Hepatocyte (in vitro differentiated cells): ENCODE measurements at regions not wholly inside any gene's neighbourhood (a gene's known extent, or its start where the extent isn't known, plus 50 kb on each side); places are given as distances from the start of the nearest gene placed in this dataset.

Source experiments
- DNase-seq: peaks from one replicate; pipeline ENCODE4 v3.0.0-alpha.2; 2016; ENCODE audit warnings: low spot score
- H2AFZ ChIP-seq: fragments of 200-600 bp; sonication (generic); 2 replicates; pipeline ENCODE4 v1.6.0; 2016; ENCODE audit warnings: antibody characterized with exemption, mild to moderate bottlenecking
- H3K27ac ChIP-seq: fragments of 200-600 bp; sonication (generic); 2 replicates; pipeline ENCODE4 v1.5.1; 2016; ENCODE audit warnings: mild to moderate bottlenecking
- H3K27me3 ChIP-seq: fragments of 200-600 bp; sonication (generic); 2 replicates; pipeline ENCODE4 v1.6.1; 2016
- H3K36me3 ChIP-seq: fragments of 200-600 bp; sonication (generic); replicated peaks from 2 replicates; pipeline ENCODE4 v1.5.1; 2016; ENCODE audit warnings: low read depth; ENCODE audit not compliant: insufficient read depth
- H3K4me1 ChIP-seq: fragments of 200-600 bp; sonication (generic); 2 replicates; pipeline ENCODE4 v1.5.1; 2016; ENCODE audit warnings: mild to moderate bottlenecking, moderate library complexity; ENCODE audit not compliant: insufficient read depth
- H3K4me2 ChIP-seq: fragments of 200-600 bp; sonication (generic); 2 replicates; pipeline ENCODE4 v1.6.0; 2016
- H3K4me3 ChIP-seq: fragments of 200-600 bp; sonication (generic); 2 replicates; pipeline ENCODE4 v1.5.1; 2016; ENCODE audit warnings: mild to moderate bottlenecking
- H3K79me2 ChIP-seq: fragments of 200-600 bp; sonication (generic); 2 replicates; pipeline ENCODE4 v1.6.0; 2017; ENCODE audit warnings: mild to moderate bottlenecking
- H3K9me2 ChIP-seq: fragments of 200-600 bp; sonication (generic); replicated peaks from 2 replicates; pipeline ENCODE4 v1.6.0; 2017; ENCODE audit warnings: mild to moderate bottlenecking; ENCODE audit not compliant: insufficient read depth
- H3K9me3 ChIP-seq: fragments of 200-600 bp; sonication (generic); 2 replicates; pipeline ENCODE4 v1.5.1; 2016; ENCODE audit warnings: low read depth, mild to moderate bottlenecking
- H4K20me1 ChIP-seq: fragments of 200-600 bp; sonication (generic); 2 replicates; pipeline ENCODE4 v1.6.0; 2016; ENCODE audit warnings: mild to moderate bottlenecking; ENCODE audit not compliant: insufficient read depth, poor library complexity, severe bottlenecking
- CTCF ChIP-seq: fragments of 200-600 bp; sonication (generic); IDR thresholded peaks from 2 replicates; pipeline ENCODE4 v1.5.1; 2016; ENCODE audit warnings: antibody characterized with exemption, mild to moderate bottlenecking; ENCODE audit not compliant: poor library complexity
- EZH2 ChIP-seq: fragments of 200-600 bp; sonication (generic); IDR thresholded peaks from 2 replicates; pipeline ENCODE4 v1.6.1; 2016; ENCODE audit warnings: antibody characterized with exemption, mild to moderate bottlenecking, borderline replicate concordance
- EZH2phosphoT487 ChIP-seq: fragments of 200-600 bp; sonication (generic); IDR thresholded peaks from one replicate; pipeline ENCODE4 v1.6.1; 2018; ENCODE audit warnings: antibody characterized with exemption, mild to moderate bottlenecking, low read depth, moderate library complexity; ENCODE audit not compliant: unreplicated experiment, severe bottlenecking
- WGBS: methylation state at CpG from one replicate; pipeline ENCODE4 v1.1.6; 2016; ENCODE audit warnings: low lambda C conversion rate; ENCODE audit errors: missing lambda C conversion rate; 5-methylcytosine and 5-hydroxymethylcytosine counted together

- TF ChIP-seq CTCF (no peak), EZH2 (no peak), EZH2phosphoT487 (no peak)
- Histone ChIP-seq H3K4me3 (no peak overlapping the region), H3K4me2 (no peak overlapping the region), H3K9me3 (no peaks in the 10 kb centered on the region), H2AFZ (no peak overlapping the region), H3K36me3 (no peaks in the 10 kb centered on the region), H3K79me2 (no peaks in the 10 kb centered on the region), H3K9me2 (no peaks in the 10 kb centered on the region), H3K27ac (no peak overlapping the region), H4K20me1 (no peaks in the 10 kb centered on the region), H3K27me3 (no peaks in the 10 kb centered on the region), H3K4me1 (no peaks in the 10 kb centered on the region)
- no peak for DNase-seq
- 53% methylated on average over 3 of the region's 3 CpGs for WGBS
These were observed 157.6 kb downstream of the SUDS3 start for GRCh38 chr12:118534003-118534402.

- no peaks in the 10 kb centered on the region for H3K9me3 ChIP-seq
- no peaks in the 10 kb centered on the region for H3K9me2 ChIP-seq
- no peaks in the 10 kb centered on the region for H3K36me3 ChIP-seq
- no peak overlapping the region for H2AFZ ChIP-seq
- H3K27me3 ChIP-seq = no peaks in the 10 kb centered on the region
- no peak overlapping the region for H3K4me3 ChIP-seq
- no peak overlapping the region for H3K27ac ChIP-seq
- H3K4me1 ChIP-seq = no peaks in the 10 kb centered on the region
- no peak for TF ChIP-seq CTCF
- TF ChIP-seq EZH2 = no peak
- no peak for TF ChIP-seq EZH2phosphoT487
- H4K20me1 ChIP-seq = no peaks in the 10 kb centered on the region
- H3K79me2 ChIP-seq = no peaks in the 10 kb centered on the region
- DNase-seq = no peak
- no peak overlapping the region for H3K4me2 ChIP-seq
- 64% methylated on average over 8 of the region's 8 CpGs for WGBS
These were observed 160.1 kb downstream of the SUDS3 start for GRCh38 chr12:118536306-118536906.

- Histone ChIP-seq H3K4me2 (no peak overlapping the region), H3K4me1 (no peaks in the 10 kb centered on the region), H4K20me1 (no peaks in the 10 kb centered on the region), H3K36me3 (no peaks in the 10 kb centered on the region), H3K79me2 (no peaks in the 10 kb centered on the region), H3K9me2 (no peaks in the 10 kb centered on the region), H3K27ac (no peak overlapping the region), H3K4me3 (no peak overlapping the region), H3K9me3 (no peaks in the 10 kb centered on the region), H3K27me3 (no peaks in the 10 kb centered on the region), H2AFZ (no peak overlapping the region)
- TF ChIP-seq EZH2phosphoT487 = no peak
- no peak for DNase-seq
- 65% methylated on average over 10 of the region's 10 CpGs for WGBS
These were observed 161.1 kb downstream of the SUDS3 start for GRCh38 chr12:118537481-118537917.

GRCh38 chr12:118541071-118541470 lies 164.7 kb downstream of the SUDS3 start:
- Histone ChIP-seq H3K79me2 (no peaks in the 10 kb centered on the region), H3K27me3 (no peaks in the 10 kb centered on the region), H3K4me1 (no peaks in the 10 kb centered on the region), H3K36me3 (no peaks in the 10 kb centered on the region), H4K20me1 (no peaks in the 10 kb centered on the region), H3K4me2 (no peak overlapping the region), H2AFZ (no peak overlapping the region), H3K9me2 (no peaks in the 10 kb centered on the region), H3K9me3 (no peaks in the 10 kb centered on the region), H3K4me3 (no peak overlapping the region), H3K27ac (no peak overlapping the region)
- DNase-seq = no peak
- WGBS = 78% methylated on average over 3 of the region's 3 CpGs
- TF ChIP-seq EZH2 (no peak), EZH2phosphoT487 (no peak), CTCF (no peak)
